ENCODE measurements at regions not wholly inside any gene's neighbourhood (a gene's known extent, or its start where the extent isn't known, plus 50 kb on each side); places are given as distances from the start of the nearest gene placed in this dataset.

- POLR2A ChIA-PET, result no interaction called here
These were observed 79.0 kb upstream of the SHISAL1 start for GRCh38 chr22:44391481-44392445.

DNA sequence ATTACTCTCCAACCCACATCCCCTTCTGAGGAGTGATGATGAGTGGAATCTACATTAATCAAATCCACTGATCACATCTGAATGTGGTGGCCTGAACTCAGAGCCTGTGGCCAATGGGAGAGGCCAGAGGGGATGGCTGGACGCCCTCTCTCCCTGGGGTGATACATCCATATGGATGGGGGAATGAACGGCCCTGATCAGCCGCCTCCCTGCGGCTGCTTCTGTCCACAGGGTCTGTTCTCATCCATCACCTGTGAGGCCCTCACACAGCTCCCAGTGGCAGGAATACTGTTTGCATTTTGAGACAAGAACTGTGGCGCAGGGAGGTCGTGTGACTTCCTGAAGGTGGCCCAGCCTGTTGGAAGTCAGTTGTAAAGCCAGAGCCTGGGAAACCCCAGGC, 78.3 kb upstream of the SHISAL1 start:
- CTCF ChIA-PET, result no interaction called here
- POLR2A ChIA-PET, result no interaction called here
- no peaks in the 10 kb centered on the region for H3K9me1 ChIP-seq (replicated peaks; ENCODE audit: control insufficient read depth, extremely low read depth, insufficient read depth, low read length)
- H3K4me1 ChIP-seq (ENCODE audit: control insufficient read depth, extremely low read depth, insufficient read depth, low read length), result no peaks in the 10 kb centered on the region
- H3K9me3 ChIP-seq (replicated peaks; ENCODE audit: control insufficient read depth, insufficient read depth, low read length), result no peaks in the 10 kb centered on the region
- dilution Hi-C loops (cut with MboI; ENCODE audit: extremely low pct_ligation_motif_present, low sequenced_read_pairs), result no loop called here
- no peak overlapping the region for H3K27ac ChIP-seq (ENCODE audit: insufficient read depth, low read depth, low read length)
- no peak overlapping the region for H3K9ac ChIP-seq (replicated peaks; ENCODE audit: extremely low read depth, insufficient read depth, low read length)
- H3K4me2 ChIP-seq (ENCODE audit: insufficient read depth, low read length), result no peak overlapping the region
- H4K20me1 ChIP-seq (replicated peaks; ENCODE audit: control insufficient read depth, extremely low read depth, insufficient read depth, low read length), result no peaks in the 10 kb centered on the region
- no TSS peak for BruUV-seq (replicated peaks)
- no peaks in the 10 kb centered on the region for H3K36me3 ChIP-seq (ENCODE audit: control insufficient read depth in 2 of 2, extremely low read depth in 1 of 2, insufficient read depth in 2 of 2, low read length in 2 of 2)
- no peaks in the 10 kb centered on the region for H3K79me2 ChIP-seq (ENCODE audit: control insufficient read depth, insufficient read depth, low read length)
- H3K27me3 ChIP-seq (ENCODE audit: control insufficient read depth in 2 of 2, insufficient read depth in 2 of 2, low read length in 2 of 2), result no peaks in the 10 kb centered on the region
- intact Hi-C loops (cut with micrococcal nuclease), result no loop called here
- FAIRE-seq (no peak), DNase-seq (ENCODE audit: low read depth, low spot score) (no peak)
- TF ChIP-seq POLR2A (IDR thresholded peaks at IDR 0.05; ENCODE audit: low read depth, low read length), result no peak
- no peak for TF ChIP-seq GATA2 (IDR thresholded peaks at IDR 0.05; ENCODE audit: insufficient read depth, insufficient read length, low read depth, low read length)
- TF ChIP-seq POLR2AphosphoS5 (IDR thresholded peaks at IDR 0.05; ENCODE audit: insufficient read depth, low read depth, low read length), result no peak
- TF ChIP-seq EZH2 (IDR thresholded peaks at IDR 0.05; ENCODE audit: borderline replicate concordance, low read depth, low read length, severe bottlenecking), result no peak
- TF ChIP-seq CTCF (IDR thresholded peaks at IDR 0.05; ENCODE audit: extremely low read depth in 1 of 2, insufficient read depth in 1 of 2, low read depth in 1 of 2, low read length in 2 of 2), result no peak
- no peak for TF ChIP-seq MYC (IDR thresholded peaks at IDR 0.05; ENCODE audit: low read depth, low read length)
- no peak for TF ChIP-seq JUN (IDR thresholded peaks at IDR 0.05; ENCODE audit: borderline replicate concordance, insufficient read depth, insufficient read length, low read depth)
- TF ChIP-seq FOS (IDR thresholded peaks at IDR 0.05; ENCODE audit: borderline replicate concordance, insufficient read depth, low read length), result no peak
- TF ChIP-seq, protein P1, sequence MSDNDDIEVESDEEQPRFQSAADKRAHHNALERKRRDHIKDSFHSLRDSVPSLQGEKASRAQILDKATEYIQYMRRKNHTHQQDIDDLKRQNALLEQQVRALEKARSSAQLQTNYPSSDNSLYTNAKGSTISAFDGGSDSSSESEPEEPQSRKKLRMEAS (IDR thresholded peaks at IDR 0.05; ENCODE audit: insufficient read depth, insufficient read length), result no peak
- no peak overlapping the region for H3K4me3 ChIP-seq (replicated peaks in 1 of 3; ENCODE audit: insufficient read depth in 1 of 3, low read depth in 1 of 3, low read length in 3 of 3)
- H2AFZ ChIP-seq (ENCODE audit: low read depth, low read length), result no peak overlapping the region

More at GRCh38 chr22:44391481-44392445, 79.0 kb upstream of the SHISAL1 start:
- no peak for FAIRE-seq
- Histone ChIP-seq H3K36me3 (ENCODE audit: control insufficient read depth in 2 of 2, extremely low read depth in 1 of 2, insufficient read depth in 2 of 2, low read length in 2 of 2) (no peaks in the 10 kb centered on the region), H3K4me2 (ENCODE audit: insufficient read depth, low read length) (no peak overlapping the region), H3K9me1 (replicated peaks; ENCODE audit: control insufficient read depth, extremely low read depth, insufficient read depth, low read length) (no peaks in the 10 kb centered on the region), H3K9me3 (replicated peaks; ENCODE audit: control insufficient read depth, insufficient read depth, low read length) (no peaks in the 10 kb centered on the region), H3K79me2 (ENCODE audit: control insufficient read depth, insufficient read depth, low read length) (no peaks in the 10 kb centered on the region), H3K9ac (replicated peaks; ENCODE audit: extremely low read depth, insufficient read depth, low read length) (no peak overlapping the region), H2AFZ (ENCODE audit: low read depth, low read length) (no peak overlapping the region), H3K27me3 (ENCODE audit: control insufficient read depth in 2 of 2, insufficient read depth in 2 of 2, low read length in 2 of 2) (no peaks in the 10 kb centered on the region), H3K4me1 (ENCODE audit: control insufficient read depth, extremely low read depth, insufficient read depth, low read length) (no peaks in the 10 kb centered on the region), H3K4me3 (replicated peaks in 1 of 3; ENCODE audit: insufficient read depth in 1 of 3, low read depth in 1 of 3, low read length in 3 of 3) (no peak overlapping the region), H4K20me1 (replicated peaks; ENCODE audit: control insufficient read depth, extremely low read depth, insufficient read depth, low read length) (no peaks in the 10 kb centered on the region), H3K27ac (ENCODE audit: insufficient read depth, low read depth, low read length) (no peak overlapping the region)
- no peak for DNase-seq (ENCODE audit: low read depth, low spot score)
- no peak for TF ChIP-seq JUN (IDR thresholded peaks at IDR 0.05; ENCODE audit: borderline replicate concordance, insufficient read depth, insufficient read length, low read depth)
- no peak for TF ChIP-seq MYC (IDR thresholded peaks at IDR 0.05; ENCODE audit: low read depth, low read length)
- no TSS peak for BruUV-seq (replicated peaks)
- dilution Hi-C loops (cut with MboI; ENCODE audit: extremely low pct_ligation_motif_present, low sequenced_read_pairs) (no loop called here), intact Hi-C loops (cut with micrococcal nuclease) (no loop called here)
- CTCF ChIA-PET, result no interaction called here

Measured in endothelial cell of umbilical vein (primary cell).